Keratinocyte (primary cell): ENCODE measurements at regions not wholly inside any gene's neighbourhood (a gene's known extent, or its start where the extent isn't known, plus 50 kb on each side); places are given as distances from the start of the nearest gene placed in this dataset.

Source experiments
- EZH2 ChIP-seq: IDR thresholded peaks from one replicate; pipeline ENCODE4 v1.6.1; 2012; ENCODE audit warnings: inconsistent platforms, mild to moderate bottlenecking, low read length, moderate library complexity
- TF ChIP-seq, protein P1 (sequence below), 3 experiments: IDR thresholded peaks in 1 of 3; conservative IDR thresholded peaks in 1 of 3; optimal IDR thresholded peaks in 1 of 3; 2 replicates in 2 of 3; 3 replicates in 1 of 3; pipeline versions ENCODE3 to v1.5.1; 2011; ENCODE audit warnings: low read length in 3 of 3, mild to moderate bottlenecking in 3 of 3, moderate library complexity in 2 of 3, control low read depth in 1 of 3, inconsistent platforms in 1 of 3; ENCODE audit not compliant: insufficient read depth in 2 of 3; ENCODE audit errors: extremely low read depth in 1 of 3

DNA sequence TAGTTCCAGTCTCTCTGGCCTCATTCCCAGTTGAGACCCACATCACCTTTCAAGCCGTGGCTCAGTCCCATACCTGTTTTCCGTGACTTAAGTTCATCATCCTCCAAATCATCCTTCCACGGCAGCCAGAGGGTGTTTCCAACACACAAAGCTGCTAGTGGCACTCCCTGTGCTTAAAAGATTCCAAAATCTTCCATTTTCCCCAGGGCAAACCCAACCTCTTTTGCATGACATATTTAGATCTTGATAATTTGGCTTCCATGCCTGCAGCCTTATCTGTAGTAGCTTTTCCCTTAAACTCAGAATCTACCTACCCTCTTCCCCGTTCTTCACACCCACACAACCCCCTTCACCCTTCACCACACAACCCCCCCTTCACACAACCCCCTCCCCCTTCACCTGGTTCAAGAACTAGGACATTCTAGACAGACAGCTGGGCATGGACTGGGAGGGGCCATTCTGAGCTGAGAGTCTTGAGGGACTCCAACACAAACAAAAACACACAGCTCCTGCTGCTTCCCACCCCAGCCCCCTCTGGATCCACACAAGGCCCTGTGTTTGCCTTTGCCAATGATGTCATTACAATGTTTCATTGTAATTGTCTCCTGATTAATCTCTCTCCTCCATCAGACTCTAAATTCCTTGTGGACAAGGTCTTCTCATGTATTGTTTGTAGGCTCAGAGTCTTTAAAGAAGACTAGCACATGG, 268.2 kb downstream of the SH3GL2 start:
- TF ChIP-seq, protein P1, sequence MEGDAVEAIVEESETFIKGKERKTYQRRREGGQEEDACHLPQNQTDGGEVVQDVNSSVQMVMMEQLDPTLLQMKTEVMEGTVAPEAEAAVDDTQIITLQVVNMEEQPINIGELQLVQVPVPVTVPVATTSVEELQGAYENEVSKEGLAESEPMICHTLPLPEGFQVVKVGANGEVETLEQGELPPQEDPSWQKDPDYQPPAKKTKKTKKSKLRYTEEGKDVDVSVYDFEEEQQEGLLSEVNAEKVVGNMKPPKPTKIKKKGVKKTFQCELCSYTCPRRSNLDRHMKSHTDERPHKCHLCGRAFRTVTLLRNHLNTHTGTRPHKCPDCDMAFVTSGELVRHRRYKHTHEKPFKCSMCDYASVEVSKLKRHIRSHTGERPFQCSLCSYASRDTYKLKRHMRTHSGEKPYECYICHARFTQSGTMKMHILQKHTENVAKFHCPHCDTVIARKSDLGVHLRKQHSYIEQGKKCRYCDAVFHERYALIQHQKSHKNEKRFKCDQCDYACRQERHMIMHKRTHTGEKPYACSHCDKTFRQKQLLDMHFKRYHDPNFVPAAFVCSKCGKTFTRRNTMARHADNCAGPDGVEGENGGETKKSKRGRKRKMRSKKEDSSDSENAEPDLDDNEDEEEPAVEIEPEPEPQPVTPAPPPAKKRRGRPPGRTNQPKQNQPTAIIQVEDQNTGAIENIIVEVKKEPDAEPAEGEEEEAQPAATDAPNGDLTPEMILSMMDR (optimal IDR thresholded peaks at IDR 0.05 in 1 of 3, IDR thresholded peaks at IDR 0.05 in 1 of 3, conservative IDR thresholded peaks at IDR 0.05 in 1 of 3; ENCODE audit: extremely low read depth in 1 of 3, insufficient read depth in 2 of 3, low read length in 3 of 3), result no peak
- TF ChIP-seq EZH2, result no peak
